CD4-positive, alpha-beta T cell treated with Interferon alpha-2 for 1 hour (primary cell): ENCODE measurements at regions not wholly inside any gene's neighbourhood (a gene's known extent, or its start where the extent isn't known, plus 50 kb on each side); places are given as distances from the start of the nearest gene placed in this dataset.
"Not testable (repeated sequence)": the region's sequence is repeated elsewhere in the genome, so short reads cannot be mapped to it uniquely, and the experiment has no call there.

Source experiments
- DNase-seq, 2 donors: peaks; one replicate each; pipeline ENCODE4 v3.0.0-alpha.2; 2020 to 2022

- no peak for DNase-seq
These were observed 86.8 kb downstream of the NDUFA12 start for GRCh38 chr12:94916663-94917062.

- no peak for DNase-seq
These were observed 93.8 kb downstream of the NDUFA12 start for GRCh38 chr12:94909663-94910062.

- DNase-seq, result not testable (repeated sequence)
These were observed 97.7 kb downstream of the NDUFA12 start for GRCh38 chr12:94905749-94906148.

- no peak for DNase-seq
These were observed 103.0 kb downstream of the NDUFA12 start for GRCh38 chr12:94900496-94900895.

GRCh38 chr12:94898388-94898787, 105.1 kb downstream of the NDUFA12 start:
- no peak for DNase-seq

- DNase-seq, result no peak
These were observed 110.8 kb downstream of the NDUFA12 start for GRCh38 chr12:94892544-94893267.

- no peak for DNase-seq
These were observed 113.9 kb downstream of the NDUFA12 start for GRCh38 chr12:94889445-94890210.

GRCh38 chr12:94879542-94879941, 124.0 kb downstream of the NDUFA12 start:
- no peak for DNase-seq

- DNase-seq, result peak; percentile 14 to 49
These were observed 128.0 kb downstream of the NDUFA12 start for GRCh38 chr12:94875525-94875924.

GRCh38 chr12:94874518-94875302, 128.8 kb downstream of the NDUFA12 start:
- DNase-seq, result no peak

- no peak for DNase-seq
These were observed 129.6 kb downstream of the NDUFA12 start for GRCh38 chr12:94873734-94874517.

- no peak for DNase-seq
These were observed 130.3 kb downstream of the NDUFA12 start for GRCh38 chr12:94872971-94873733.

GRCh38 chr12:94872671-94872970, 130.9 kb downstream of the NDUFA12 start:
- DNase-seq, result no peak

- no peak for DNase-seq
These were observed 131.4 kb downstream of the NDUFA12 start for GRCh38 chr12:94872007-94872653.

GRCh38 chr12:94870511-94870910, 133.0 kb downstream of the NDUFA12 start:
- no peak for DNase-seq

GRCh38 chr12:94868161-94868560, 135.3 kb downstream of the NDUFA12 start:
- DNase-seq, result no peak

- no peak for DNase-seq
These were observed 136.2 kb downstream of the NDUFA12 start for GRCh38 chr12:94867066-94867855.

- DNase-seq, result no peak
These were observed 138.5 kb downstream of the NDUFA12 start for GRCh38 chr12:94864987-94865386.

GRCh38 chr12:94863321-94864035, 140.0 kb downstream of the NDUFA12 start:
- no peak for DNase-seq

GRCh38 chr12:94862421-94862820, 141.1 kb downstream of the NDUFA12 start:
- no peak for DNase-seq
